ENCODE measurements at regions not wholly inside any gene's neighbourhood (a gene's known extent, or its start where the extent isn't known, plus 50 kb on each side); places are given as distances from the start of the nearest gene placed in this dataset.

DNA sequence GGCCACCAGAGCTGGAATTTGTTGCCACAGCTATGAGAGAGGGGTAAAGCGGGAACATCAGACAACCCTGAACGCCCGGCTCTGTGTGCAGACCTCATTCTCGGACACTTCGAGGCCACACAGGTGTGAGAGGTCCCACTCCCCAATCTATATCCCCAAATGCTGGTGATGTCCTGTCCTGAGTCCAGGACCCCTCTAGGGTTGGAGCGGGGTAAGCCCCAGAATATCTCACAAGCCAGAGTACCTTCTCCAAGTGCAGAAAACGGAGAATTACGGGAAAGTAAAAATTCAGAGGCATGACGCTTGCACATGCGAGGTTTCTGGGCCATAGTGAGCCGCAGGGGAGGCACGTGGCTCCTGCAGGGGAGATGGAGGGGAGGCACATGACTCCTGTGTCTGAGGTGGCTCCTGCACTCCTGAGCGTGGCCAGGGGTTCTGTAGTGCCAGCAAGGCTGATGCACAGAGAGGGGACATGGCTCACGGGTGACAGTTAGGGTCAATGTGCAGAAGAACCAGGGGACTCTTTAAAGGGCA lies 248.0 kb downstream of the RBFOX3 start:
- TF ChIP-seq EZH2 (IDR thresholded peaks at IDR 0.05; ENCODE audit: insufficient read depth, poor library complexity, severe bottlenecking) (no peak), EZH2phosphoT487 (IDR thresholded peaks at IDR 0.05; ENCODE audit: insufficient read depth, low read depth) (no peak)

Data from GM23248 (cell line).